ENCODE measurements at regions not wholly inside any gene's neighbourhood (a gene's known extent, or its start where the extent isn't known, plus 50 kb on each side); places are given as distances from the start of the nearest gene placed in this dataset.

- TF ChIP-seq POLR2A (IDR thresholded peaks at IDR 0.05): no peak
- TF ChIP-seq EP300 (IDR thresholded peaks at IDR 0.05): no peak
- TF ChIP-seq, protein P1, sequence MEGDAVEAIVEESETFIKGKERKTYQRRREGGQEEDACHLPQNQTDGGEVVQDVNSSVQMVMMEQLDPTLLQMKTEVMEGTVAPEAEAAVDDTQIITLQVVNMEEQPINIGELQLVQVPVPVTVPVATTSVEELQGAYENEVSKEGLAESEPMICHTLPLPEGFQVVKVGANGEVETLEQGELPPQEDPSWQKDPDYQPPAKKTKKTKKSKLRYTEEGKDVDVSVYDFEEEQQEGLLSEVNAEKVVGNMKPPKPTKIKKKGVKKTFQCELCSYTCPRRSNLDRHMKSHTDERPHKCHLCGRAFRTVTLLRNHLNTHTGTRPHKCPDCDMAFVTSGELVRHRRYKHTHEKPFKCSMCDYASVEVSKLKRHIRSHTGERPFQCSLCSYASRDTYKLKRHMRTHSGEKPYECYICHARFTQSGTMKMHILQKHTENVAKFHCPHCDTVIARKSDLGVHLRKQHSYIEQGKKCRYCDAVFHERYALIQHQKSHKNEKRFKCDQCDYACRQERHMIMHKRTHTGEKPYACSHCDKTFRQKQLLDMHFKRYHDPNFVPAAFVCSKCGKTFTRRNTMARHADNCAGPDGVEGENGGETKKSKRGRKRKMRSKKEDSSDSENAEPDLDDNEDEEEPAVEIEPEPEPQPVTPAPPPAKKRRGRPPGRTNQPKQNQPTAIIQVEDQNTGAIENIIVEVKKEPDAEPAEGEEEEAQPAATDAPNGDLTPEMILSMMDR (IDR thresholded peaks at IDR 0.05): no peak
These were observed 855.1 kb upstream of the INTU start for GRCh38 chr4:126777649-126778048.

All from suprapubic skin (tissue), 3 donors.